H9 (cell line): ENCODE measurements at regions not wholly inside any gene's neighbourhood (a gene's known extent, or its start where the extent isn't known, plus 50 kb on each side); places are given as distances from the start of the nearest gene placed in this dataset.

Source experiments
- DNase-seq: peaks from one replicate; pipeline ENCODE4 v3.0.0-alpha.2; 2017
- H2AFZ ChIP-seq: one replicate; pipeline ENCODE4 v1.6.1; 2013; ENCODE audit warnings: mild to moderate bottlenecking, low read length, control low read depth, moderate library complexity
- H2AK5ac ChIP-seq: 2 replicates; pipeline ENCODE4 v1.6.1; 2013; ENCODE audit warnings: low read length, control low read depth, mixed read lengths; ENCODE audit not compliant: insufficient read length
- H2BK120ac ChIP-seq: one replicate; pipeline ENCODE4 v1.6.1; 2013; ENCODE audit warnings: low read depth, mild to moderate bottlenecking, low read length, control low read depth, inconsistent platforms; ENCODE audit not compliant: poor library complexity, severe bottlenecking
- H2BK12ac ChIP-seq: 2 replicates; pipeline ENCODE4 v1.6.1; 2013; ENCODE audit warnings: low read length, control low read depth, mixed read lengths, low read depth; ENCODE audit not compliant: insufficient read length
- H2BK15ac ChIP-seq: 2 replicates; pipeline ENCODE4 v1.6.1; 2013; ENCODE audit warnings: low read depth, low read length, control low read depth
- H2BK20ac ChIP-seq: one replicate; pipeline ENCODE4 v1.6.1; 2013; ENCODE audit warnings: low read depth, mild to moderate bottlenecking, low read length, control low read depth, inconsistent platforms; ENCODE audit not compliant: poor library complexity, severe bottlenecking
- H2BK5ac ChIP-seq: 2 replicates; pipeline ENCODE4 v1.6.1; 2013; ENCODE audit warnings: low read length, control low read depth, mixed read lengths; ENCODE audit not compliant: insufficient read length
- H3K14ac ChIP-seq: 2 replicates; pipeline ENCODE4 v1.6.1; 2013; ENCODE audit warnings: low read length, control low read depth; ENCODE audit not compliant: insufficient read depth
- H3K18ac ChIP-seq: 2 replicates; pipeline ENCODE4 v1.6.1; 2013; ENCODE audit warnings: low read depth, mild to moderate bottlenecking, mixed read lengths, low read length, control low read depth; ENCODE audit not compliant: insufficient read length
- H3K23ac ChIP-seq: 2 replicates; pipeline ENCODE4 v1.6.1; 2013; ENCODE audit warnings: low read length, control low read depth, mixed read lengths, low read depth; ENCODE audit not compliant: insufficient read length
- H3K23me2 ChIP-seq: 2 replicates; pipeline ENCODE4 v1.6.1; 2013; ENCODE audit warnings: low read depth, mild to moderate bottlenecking, mixed read lengths, low read length, control low read depth; ENCODE audit not compliant: insufficient read length, poor library complexity, severe bottlenecking
- H3K27ac ChIP-seq: 2 replicates; pipeline ENCODE4 v1.5.1; 2013; ENCODE audit warnings: low read length, control low read depth, mixed read lengths, low read depth; ENCODE audit not compliant: insufficient read length
- H3K27me3 ChIP-seq: 2 replicates; pipeline ENCODE4 v1.6.1; 2013; ENCODE audit warnings: low read length, control low read depth, inconsistent platforms; ENCODE audit not compliant: insufficient read depth
- H3K4ac ChIP-seq: 2 replicates; pipeline ENCODE4 v1.6.1; 2013; ENCODE audit warnings: low read depth, mild to moderate bottlenecking, control low read depth, inconsistent platforms, low read length, moderate library complexity
- H3K4me1 ChIP-seq: 2 replicates; pipeline ENCODE4 v1.6.1; 2013; ENCODE audit warnings: low read length, control low read depth, inconsistent platforms; ENCODE audit not compliant: insufficient read depth
- H3K4me2 ChIP-seq: 2 replicates; pipeline ENCODE4 v1.6.1; 2013; ENCODE audit warnings: low read length, control low read depth, mixed read lengths; ENCODE audit not compliant: insufficient read length, insufficient read depth
- H3K56ac ChIP-seq: 2 replicates; pipeline ENCODE4 v1.6.1; 2013; ENCODE audit warnings: low read depth, mild to moderate bottlenecking, mixed read lengths, low read length, control low read depth; ENCODE audit not compliant: insufficient read length
- H3K79me1 ChIP-seq: 2 replicates; pipeline ENCODE4 v1.6.1; 2013; ENCODE audit warnings: low read depth, mild to moderate bottlenecking, moderate library complexity, low read length, control low read depth, inconsistent platforms; ENCODE audit not compliant: insufficient read depth, poor library complexity, severe bottlenecking
- H3K79me2 ChIP-seq: 2 replicates; pipeline ENCODE4 v1.6.1; 2013; ENCODE audit warnings: low read length, control low read depth, inconsistent platforms; ENCODE audit not compliant: insufficient read depth
- H3K9ac ChIP-seq: 2 replicates; pipeline ENCODE4 v1.6.1; 2013; ENCODE audit warnings: low read length, control low read depth, mixed read lengths; ENCODE audit not compliant: insufficient read length; ENCODE audit errors: extremely low read depth
- H3K9me3 ChIP-seq: one replicate; pipeline ENCODE4 v1.6.1; 2013; ENCODE audit warnings: low read depth, low read length, inconsistent platforms; ENCODE audit not compliant: control insufficient read depth
- H3T11ph ChIP-seq: one replicate; pipeline ENCODE4 v1.6.1; 2013; ENCODE audit warnings: mild to moderate bottlenecking, low read length, control low read depth, inconsistent platforms
- H4K20me1 ChIP-seq: one replicate; pipeline ENCODE4 v1.6.1; 2013; ENCODE audit not compliant: control insufficient read depth, insufficient read length, insufficient read depth
- H4K5ac ChIP-seq: 2 replicates; pipeline ENCODE4 v1.6.1; 2013; ENCODE audit warnings: low read depth, mild to moderate bottlenecking, mixed read lengths, low read length, control low read depth; ENCODE audit not compliant: insufficient read length
- H4K8ac ChIP-seq: replicated peaks from 2 replicates; pipeline ENCODE4 v1.6.1; 2013; ENCODE audit warnings: low read length, control low read depth, mixed read lengths, low read depth; ENCODE audit not compliant: insufficient read length
- H4K91ac ChIP-seq: 2 replicates; pipeline ENCODE4 v1.6.1; 2013; ENCODE audit warnings: low read depth, mild to moderate bottlenecking, moderate library complexity, mixed read lengths, low read length, control low read depth; ENCODE audit not compliant: insufficient read length
- H3K27ac Mint-ChIP-seq, 3 experiments: 2 replicates in 2 of 3; 3 replicates in 1 of 3; pipeline ENCODE4 v1.8.0; 2020 to 2021; ENCODE audit warnings: mixed read lengths in 3 of 3, mild to moderate bottlenecking in 1 of 3, moderate library complexity in 1 of 3
- H3K27me3 Mint-ChIP-seq: 2 replicates; pipeline ENCODE4 v1.8.0; 2021; ENCODE audit warnings: low read depth, mild to moderate bottlenecking, moderate library complexity, mixed read lengths
- H3K36me3 Mint-ChIP-seq, 3 experiments: 2 replicates in 2 of 3; 3 replicates in 1 of 3; pipeline ENCODE4 v1.8.0; 2020 to 2021; ENCODE audit warnings: low read depth in 3 of 3, mixed read lengths in 3 of 3; ENCODE audit not compliant: insufficient read depth in 1 of 3
- H3K4me1 Mint-ChIP-seq, 2 experiments: 2 replicates each; pipeline ENCODE4 v1.8.0; 2020; ENCODE audit warnings: mixed read lengths in 2 of 2
- H3K4me3 Mint-ChIP-seq, 2 experiments: 2 replicates in 1 of 2; 3 replicates in 1 of 2; pipeline ENCODE4 v1.8.0; 2020 to 2021; ENCODE audit warnings: mild to moderate bottlenecking in 2 of 2, mixed read lengths in 2 of 2, moderate library complexity in 1 of 2
- H3K9me3 Mint-ChIP-seq, 2 experiments: 2 replicates in 1 of 2; 3 replicates in 1 of 2; pipeline ENCODE4 v1.8.0; 2020; ENCODE audit warnings: mild to moderate bottlenecking in 2 of 2, mixed read lengths in 2 of 2, moderate library complexity in 1 of 2
- WGBS: extraction: QIAGEN DNeasy Blood & Tissue Kit; methylation state at CpG from one replicate; pipeline ENCODE4 v1.1.7; 2013; ENCODE audit warnings: missing lambda C conversion rate, low lambda C conversion rate, mixed read lengths; ENCODE audit not compliant: insufficient read length; ENCODE audit errors: extremely low coverage; 5-methylcytosine and 5-hydroxymethylcytosine counted together
- TF ChIP-seq, protein P1 (sequence below): fragments of 200-600 bp; sonication (generic); conservative IDR thresholded peaks from 3 replicates; pipeline ENCODE4 v1.8.0; 2021; ENCODE audit warnings: antibody characterized with exemption, mild to moderate bottlenecking

DNA sequence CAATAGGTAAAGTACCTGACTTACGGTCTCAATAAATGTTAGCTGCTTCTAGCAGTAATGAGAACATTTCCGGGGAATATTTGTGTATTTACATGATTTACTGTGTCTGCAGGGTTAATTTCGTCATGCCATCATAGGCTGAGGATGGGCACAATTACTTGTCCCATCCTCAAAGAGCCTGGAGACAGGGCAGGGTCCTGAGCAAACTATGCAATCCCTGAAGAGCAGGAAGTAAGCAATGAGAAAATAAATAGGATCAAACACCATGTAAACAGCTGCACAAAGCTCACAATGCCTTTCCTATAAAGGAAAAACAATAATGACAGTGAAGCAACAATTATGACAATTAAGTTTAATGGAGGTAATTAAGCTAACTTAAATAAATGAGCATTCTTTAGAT, 114.6 kb upstream of the FOXQ1 start:
- Histone ChIP-seq H3K4me2 (no peak overlapping the region), H2BK20ac (no peak overlapping the region), H4K5ac (no peak overlapping the region), H3K18ac (no peak overlapping the region), H3K4ac (no peak overlapping the region), H4K91ac (no peak overlapping the region), H2AFZ (no peak overlapping the region), H3T11ph (no peak overlapping the region), H3K9me3 (no peaks in the 10 kb centered on the region), H2BK15ac (no peak overlapping the region), H4K20me1 (no peaks in the 10 kb centered on the region), H2BK12ac (no peak overlapping the region), H3K27ac (no peak overlapping the region), H4K8ac (no peak overlapping the region), H3K9ac (no peak overlapping the region), H3K56ac (no peak overlapping the region), H3K4me1 (no peaks in the 10 kb centered on the region; the same call in 1 of the 2 replicates), H3K14ac (no peak overlapping the region), H2AK5ac (no peak overlapping the region), H3K79me2 (no peaks in the 10 kb centered on the region), H3K23me2 (peaks cover 4% of the 10 kb centered on the region), H2BK5ac (no peak overlapping the region), H2BK120ac (no peak overlapping the region), H3K79me1 (no peaks in the 10 kb centered on the region), H3K23ac (no peak overlapping the region), H3K27me3 (no peaks in the 10 kb centered on the region)
- TF ChIP-seq, protein P1, sequence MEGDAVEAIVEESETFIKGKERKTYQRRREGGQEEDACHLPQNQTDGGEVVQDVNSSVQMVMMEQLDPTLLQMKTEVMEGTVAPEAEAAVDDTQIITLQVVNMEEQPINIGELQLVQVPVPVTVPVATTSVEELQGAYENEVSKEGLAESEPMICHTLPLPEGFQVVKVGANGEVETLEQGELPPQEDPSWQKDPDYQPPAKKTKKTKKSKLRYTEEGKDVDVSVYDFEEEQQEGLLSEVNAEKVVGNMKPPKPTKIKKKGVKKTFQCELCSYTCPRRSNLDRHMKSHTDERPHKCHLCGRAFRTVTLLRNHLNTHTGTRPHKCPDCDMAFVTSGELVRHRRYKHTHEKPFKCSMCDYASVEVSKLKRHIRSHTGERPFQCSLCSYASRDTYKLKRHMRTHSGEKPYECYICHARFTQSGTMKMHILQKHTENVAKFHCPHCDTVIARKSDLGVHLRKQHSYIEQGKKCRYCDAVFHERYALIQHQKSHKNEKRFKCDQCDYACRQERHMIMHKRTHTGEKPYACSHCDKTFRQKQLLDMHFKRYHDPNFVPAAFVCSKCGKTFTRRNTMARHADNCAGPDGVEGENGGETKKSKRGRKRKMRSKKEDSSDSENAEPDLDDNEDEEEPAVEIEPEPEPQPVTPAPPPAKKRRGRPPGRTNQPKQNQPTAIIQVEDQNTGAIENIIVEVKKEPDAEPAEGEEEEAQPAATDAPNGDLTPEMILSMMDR: no peak
- Mint-ChIP-seq H3K27me3 (peaks cover 22% of the 10 kb centered on the region), H3K9me3 (peaks cover 4 to 7% of the 10 kb centered on the region in 2 experiments; a peak in 3 of 5 replicates), H3K36me3 (no peaks in the 10 kb centered on the region), H3K4me1 (peaks cover 7 to 23% of the 10 kb centered on the region in 2 experiments), H3K27ac (no peak overlapping the region), H3K4me3 (no peak overlapping the region)
- DNase-seq: no peak
- WGBS: no CpG with 5 or more reads among the region's 3 CpGs
